Stimulated activated CD8-positive, alpha-beta memory T cell treated with anti-CD3 and anti-CD28 coated beads, Interleukin-4, amount 100 ng/mL, for 48 hours (primary cell): ENCODE measurements at regions not wholly inside any gene's neighbourhood (a gene's known extent, or its start where the extent isn't known, plus 50 kb on each side); places are given as distances from the start of the nearest gene placed in this dataset.

Experiments
- DNase-seq: peaks from one replicate; pipeline ENCODE4 v3.0.0-alpha.2; 2020

- no peak for DNase-seq
Observed at GRCh38 chr3:178257491-178257890, 278.7 kb upstream of the KCNMB2 start.

DNA sequence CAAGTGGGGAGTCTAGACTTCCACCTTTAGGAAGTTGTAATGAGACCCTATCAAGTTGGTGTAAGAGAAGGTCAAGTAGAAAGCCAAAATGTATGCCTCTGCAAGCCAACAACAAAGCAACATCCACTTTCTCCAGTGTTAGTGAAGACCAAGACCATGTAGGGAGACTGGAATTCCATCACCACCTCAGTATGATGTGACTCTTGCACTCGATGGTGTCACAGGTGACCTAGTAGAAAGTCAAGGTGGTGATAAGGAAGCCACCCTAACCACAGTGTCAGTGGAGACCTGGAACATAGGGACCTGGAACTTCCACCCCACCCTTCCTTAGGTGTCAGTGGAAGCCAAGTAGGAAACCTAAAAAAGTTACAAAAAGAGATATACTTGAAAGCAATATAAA lies 278.1 kb upstream of the KCNMB2 start:
- DNase-seq: no peak

DNA sequence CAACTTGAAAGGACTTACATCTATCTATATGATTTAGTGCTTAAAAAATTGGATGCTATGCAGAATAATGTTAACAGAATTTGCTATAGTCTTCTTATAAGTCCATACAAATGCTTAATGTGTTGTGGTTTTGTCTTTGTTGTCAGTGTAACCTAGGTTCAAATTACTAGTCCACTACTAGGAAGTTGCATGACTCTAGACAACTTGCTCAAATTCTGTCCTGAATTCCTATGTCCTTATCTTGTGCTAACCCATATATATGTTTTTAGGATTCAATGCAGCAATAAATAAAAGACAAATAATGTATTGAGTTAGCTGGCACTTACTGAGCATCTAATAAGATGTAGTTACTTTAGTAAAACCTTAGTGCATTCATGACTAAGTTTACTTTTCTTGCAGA lies 276.5 kb upstream of the KCNMB2 start:
- DNase-seq: no peak

GRCh38 chr3:178260887-178261565 lies 275.2 kb upstream of the KCNMB2 start:
- DNase-seq: no peak

DNA sequence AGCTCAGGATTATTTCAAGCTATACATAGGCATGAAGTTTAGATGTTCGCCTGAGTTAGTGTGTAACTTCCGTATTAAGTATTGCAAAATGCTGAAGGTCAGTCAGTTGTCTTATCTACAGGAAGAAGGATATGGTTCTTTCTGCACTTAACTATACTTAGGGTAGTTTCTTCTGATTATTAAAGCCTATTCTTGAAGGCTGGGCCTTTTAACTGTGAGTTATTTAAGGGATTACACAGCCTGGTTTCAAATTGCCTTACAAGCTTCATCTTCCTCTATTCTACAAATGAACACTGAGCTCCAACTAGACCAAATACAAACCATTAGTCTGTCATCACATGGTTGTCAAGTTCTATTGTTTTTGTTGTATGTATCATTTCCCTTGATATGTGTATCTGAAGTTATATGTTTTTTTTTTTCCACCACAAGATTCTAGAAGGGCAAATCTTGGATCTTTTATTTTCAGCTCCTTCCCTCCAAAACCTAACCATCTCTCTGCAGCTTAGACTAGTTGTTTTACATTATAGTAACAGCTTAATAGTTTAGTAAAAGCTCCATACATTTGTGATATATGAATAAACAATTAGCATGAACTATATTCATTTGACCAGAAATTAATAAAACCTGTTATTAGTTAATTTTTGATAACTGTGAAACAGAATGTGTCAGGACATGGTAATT lies 272.9 kb upstream of the KCNMB2 start:
- no peak for DNase-seq

- no peak for DNase-seq
Observed at GRCh38 chr3:178267158-178267844, 268.9 kb upstream of the KCNMB2 start.

DNA sequence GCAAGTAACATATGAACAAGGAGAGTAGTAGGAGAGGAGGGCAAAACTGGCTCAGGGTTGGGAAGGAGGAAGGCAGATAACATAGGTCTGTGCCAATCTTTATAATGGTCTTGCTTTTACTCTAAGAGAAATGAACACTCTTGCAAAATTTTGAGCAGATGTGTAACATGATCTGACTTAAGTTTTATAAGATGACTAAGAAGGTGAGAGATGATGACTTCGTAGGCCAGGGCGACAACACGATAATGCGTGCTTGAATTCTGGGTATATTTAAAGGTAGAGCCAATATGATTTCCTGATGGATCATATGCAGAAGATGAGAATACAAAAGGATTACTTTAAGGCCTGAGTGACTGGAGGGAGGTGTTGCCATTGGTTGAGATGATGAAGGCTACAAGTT lies 265.4 kb upstream of the KCNMB2 start:
- DNase-seq: no peak

- no peak for DNase-seq
Observed at GRCh38 chr3:178271740-178272387, 264.4 kb upstream of the KCNMB2 start.

DNA sequence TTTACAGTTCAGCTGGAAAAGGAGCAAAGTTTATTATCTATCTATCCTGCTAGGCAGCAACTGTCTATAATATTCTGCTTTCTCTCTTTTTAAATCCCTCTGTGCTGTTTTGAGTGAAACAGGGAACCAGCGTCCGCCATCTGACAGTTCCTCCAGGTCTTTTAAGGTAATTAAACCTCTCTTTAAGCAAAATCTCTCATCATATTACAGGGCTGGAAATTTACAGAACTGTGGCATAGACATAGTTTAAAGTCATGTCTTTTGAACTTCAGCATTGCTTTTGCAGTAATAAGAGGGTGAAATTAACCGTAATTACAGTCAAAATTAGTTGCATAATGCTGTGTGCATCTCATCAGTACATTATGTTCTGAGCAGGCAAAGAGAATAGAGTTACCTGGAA lies 263.4 kb upstream of the KCNMB2 start:
- DNase-seq: no peak

DNA sequence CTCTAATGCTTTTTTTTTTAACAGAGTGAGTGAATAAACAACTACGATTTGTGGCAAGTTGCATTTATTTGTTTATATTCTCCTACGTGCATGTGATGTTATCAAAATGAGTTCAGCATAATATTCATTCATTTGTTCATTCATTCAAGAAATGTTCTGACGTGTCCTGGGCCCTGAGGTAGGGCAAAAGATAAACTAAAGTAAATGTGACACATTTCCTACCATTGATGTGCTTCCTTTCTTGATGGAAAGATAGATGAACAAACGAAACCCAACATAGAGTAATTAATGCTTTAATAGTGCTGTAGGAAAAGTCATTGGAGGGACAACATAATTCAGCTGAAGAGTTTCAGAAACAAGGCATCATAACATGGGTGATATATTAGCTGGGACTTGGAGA lies 261.5 kb upstream of the KCNMB2 start:
- DNase-seq: no peak

DNA sequence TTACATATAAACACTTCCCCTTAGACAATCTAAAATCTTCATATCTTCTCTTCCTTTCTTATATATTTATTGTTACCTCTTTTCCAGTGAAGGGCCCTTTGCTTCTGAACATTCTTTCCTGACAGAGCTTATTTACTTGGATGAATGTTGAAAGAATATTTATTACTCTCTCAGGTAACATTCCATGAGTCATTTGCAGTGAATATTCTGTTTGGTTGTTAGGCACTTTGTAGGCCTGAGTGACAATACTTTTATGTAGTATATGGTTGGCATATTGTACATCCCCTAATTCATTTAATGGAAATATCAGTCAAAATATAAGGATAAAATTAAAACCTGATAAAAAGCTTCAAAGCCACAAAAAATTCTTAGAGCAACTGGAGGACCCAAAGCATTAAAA lies 260.9 kb upstream of the KCNMB2 start:
- no peak for DNase-seq

DNA sequence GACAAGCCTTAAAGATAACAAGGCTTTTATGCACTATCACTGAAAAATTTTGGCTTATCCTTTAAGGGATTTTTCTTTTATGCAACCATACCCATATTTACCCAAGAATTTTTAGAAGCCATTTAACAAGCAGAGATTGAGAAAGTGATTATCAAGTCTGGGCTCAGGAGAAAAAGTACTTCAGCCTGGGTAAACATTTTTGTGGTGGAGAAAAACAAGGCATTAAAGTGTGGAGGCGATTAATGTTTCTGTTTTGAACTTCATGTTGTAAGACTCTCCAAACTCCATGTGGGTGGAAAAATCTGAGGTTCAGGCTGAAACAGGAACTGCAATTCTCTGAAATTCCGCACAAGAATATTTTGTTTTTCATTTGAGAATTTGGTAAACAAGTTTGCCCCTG lies 260.4 kb upstream of the KCNMB2 start:
- no peak for DNase-seq

- no peak for DNase-seq
Observed at GRCh38 chr3:178277605-178278004, 258.6 kb upstream of the KCNMB2 start.

DNA sequence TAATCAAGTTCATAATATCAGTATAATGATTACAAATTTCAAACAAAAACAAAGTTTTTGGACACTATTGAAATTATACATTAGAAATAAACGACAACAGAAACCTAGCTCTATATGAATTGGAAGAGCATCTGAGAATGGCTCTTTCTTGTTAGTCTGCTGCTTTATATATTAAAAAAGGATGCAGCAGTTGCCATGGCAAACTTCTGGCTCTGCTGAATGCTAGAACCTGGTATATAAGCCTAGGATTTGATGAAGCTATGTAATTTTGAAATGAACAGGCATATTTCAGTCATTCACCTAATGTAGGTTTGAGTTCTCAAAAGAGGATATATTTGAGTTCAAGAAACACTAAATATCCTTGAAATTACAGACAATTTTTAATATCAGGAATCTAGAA lies 252.7 kb upstream of the KCNMB2 start:
- no peak for DNase-seq

DNA sequence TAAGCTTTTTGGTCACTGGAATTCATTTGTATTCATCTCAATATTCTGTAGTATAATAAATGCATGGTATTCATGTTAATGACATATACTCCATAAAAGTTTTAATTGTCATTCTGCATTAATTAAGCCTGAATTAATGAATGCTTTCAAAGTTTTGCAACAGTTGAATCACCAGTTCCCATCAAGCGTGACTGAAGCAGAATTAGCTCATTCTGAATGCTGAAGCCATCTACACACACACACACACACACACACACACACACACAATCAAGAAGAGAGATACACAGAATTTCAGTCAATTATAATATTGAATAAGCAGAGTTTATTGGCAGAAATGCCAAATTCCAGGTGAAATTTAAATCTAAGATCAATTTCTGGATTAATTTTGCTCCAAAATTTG lies 252.1 kb upstream of the KCNMB2 start:
- DNase-seq: no peak

- DNase-seq: no peak
Observed at GRCh38 chr3:178288074-178288473, 248.2 kb upstream of the KCNMB2 start.

GRCh38 chr3:178289544-178290160 lies 246.6 kb upstream of the KCNMB2 start:
- DNase-seq: no peak

DNA sequence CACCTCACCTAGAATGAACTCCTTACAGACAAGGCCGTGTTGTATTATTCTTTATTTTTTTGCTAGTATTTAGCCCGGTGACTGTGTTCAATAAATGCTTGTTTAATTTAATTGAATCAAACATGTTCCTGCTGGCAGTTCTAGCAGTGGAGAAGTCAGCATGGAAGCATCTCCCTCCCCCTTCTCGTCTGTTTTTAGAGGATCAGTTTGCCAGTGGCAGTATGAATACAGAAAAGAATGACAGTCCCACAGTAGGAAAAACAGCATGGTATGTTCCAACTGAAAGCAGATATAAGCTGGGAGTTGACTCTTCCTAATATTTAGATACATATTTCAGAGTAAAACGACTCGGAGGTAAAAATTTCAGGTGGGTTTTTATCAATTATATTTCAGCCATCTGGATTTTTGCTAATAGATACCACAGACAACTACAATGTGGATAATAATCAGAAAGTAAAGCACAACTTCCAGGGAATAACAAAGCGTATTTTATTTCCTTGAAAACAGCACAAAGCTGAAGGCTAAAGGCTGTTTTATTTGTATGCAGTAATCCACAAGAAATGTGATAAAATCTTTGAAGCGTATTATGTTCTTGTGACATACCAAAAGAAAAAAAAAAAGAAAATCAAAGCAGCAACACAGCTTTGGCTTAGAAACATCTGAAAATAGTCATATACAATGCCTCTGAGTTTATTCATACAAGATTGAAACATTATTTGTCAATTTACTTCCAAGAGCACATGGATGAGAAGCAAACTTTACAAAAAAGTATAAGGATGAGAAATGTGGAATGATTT lies 244.5 kb upstream of the KCNMB2 start:
- no peak for DNase-seq

- DNase-seq: no peak
Observed at GRCh38 chr3:178295292-178295912, 240.8 kb upstream of the KCNMB2 start.

- DNase-seq: no peak
Observed at GRCh38 chr3:178297199-178297598, 239.0 kb upstream of the KCNMB2 start.

DNA sequence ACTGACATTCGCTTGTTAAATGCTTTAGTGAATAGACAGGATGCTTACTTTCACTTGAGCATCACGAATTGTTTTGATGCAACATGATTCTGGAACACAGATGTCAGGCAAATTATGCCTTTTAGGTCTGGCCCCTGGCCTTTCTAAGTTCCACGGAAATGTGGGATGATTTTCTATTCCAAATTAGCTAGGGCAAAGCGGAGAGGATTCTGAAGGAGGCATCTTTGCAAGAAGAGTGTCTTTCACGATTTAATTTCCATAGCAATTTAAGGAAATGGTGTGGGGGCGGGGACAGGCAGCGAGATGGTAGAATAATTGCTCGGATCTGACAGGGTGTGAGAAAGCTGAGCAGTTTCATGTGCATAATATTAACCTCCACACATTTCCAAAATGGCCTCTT lies 238.5 kb upstream of the KCNMB2 start:
- no peak for DNase-seq

DNA sequence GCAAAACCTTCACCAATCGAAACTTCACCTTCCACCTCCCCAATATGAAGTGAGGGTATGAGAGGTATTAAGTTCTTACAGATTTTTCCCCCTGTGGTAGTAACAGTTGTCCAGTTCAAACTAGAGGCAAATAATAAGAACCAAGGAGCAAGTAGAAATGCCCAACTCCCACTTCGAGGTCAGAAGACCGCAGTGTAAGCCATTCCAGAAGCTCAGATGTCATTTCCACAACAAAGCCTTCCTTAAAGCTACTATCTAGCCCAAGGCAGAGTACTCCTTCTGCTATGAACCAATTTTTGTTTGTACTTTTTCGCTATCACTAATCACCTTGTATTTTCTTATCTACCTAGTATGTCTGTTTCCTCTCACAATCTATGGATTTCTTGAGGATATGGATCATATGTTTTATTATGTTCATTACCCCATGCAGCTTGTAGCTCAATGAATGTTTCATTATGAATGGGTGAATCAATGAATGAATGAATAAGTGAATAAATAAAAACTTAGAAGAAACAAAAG lies 235.7 kb upstream of the KCNMB2 start:
- no peak for DNase-seq
